Stomach smooth muscle (tissue), 2 donors: ENCODE measurements at regions not wholly inside any gene's neighbourhood (a gene's known extent, or its start where the extent isn't known, plus 50 kb on each side); places are given as distances from the start of the nearest gene placed in this dataset.

Experiments used
- H3K27ac ChIP-seq: one replicate; pipeline ENCODE4 v1.7.0; 2013; ENCODE audit warnings: mild to moderate bottlenecking, low read length, inconsistent platforms
- H3K27me3 ChIP-seq, 2 donors: one replicate each; pipeline ENCODE4 v1.7.0; 2013; ENCODE audit warnings: low read length in 2 of 2; ENCODE audit not compliant: insufficient read depth in 2 of 2, control insufficient read depth in 1 of 2
- H3K36me3 ChIP-seq, 2 donors: one replicate each; pipeline ENCODE4 v1.7.0; 2013; ENCODE audit warnings: low read length in 2 of 2; ENCODE audit not compliant: control insufficient read depth in 2 of 2, insufficient read depth in 2 of 2
- H3K4me1 ChIP-seq: one replicate; pipeline ENCODE4 v1.7.0; 2013; ENCODE audit warnings: low read length; ENCODE audit not compliant: control insufficient read depth, insufficient read depth
- H3K4me3 ChIP-seq, 2 donors: one replicate each; pipeline ENCODE4 v1.7.0; 2013; ENCODE audit warnings: low read length in 2 of 2
- H3K9ac ChIP-seq, 2 donors: one replicate each; pipeline ENCODE4 v1.7.0; 2013; ENCODE audit warnings: low read length in 2 of 2, mild to moderate bottlenecking in 1 of 2
- H3K9me3 ChIP-seq, 2 donors: one replicate each; pipeline ENCODE4 v1.7.0; 2013; ENCODE audit warnings: low read length in 2 of 2; ENCODE audit not compliant: control insufficient read depth in 2 of 2
- donor health status: healthy.
- donor health status: Pancreatic carcinoma.

DNA sequence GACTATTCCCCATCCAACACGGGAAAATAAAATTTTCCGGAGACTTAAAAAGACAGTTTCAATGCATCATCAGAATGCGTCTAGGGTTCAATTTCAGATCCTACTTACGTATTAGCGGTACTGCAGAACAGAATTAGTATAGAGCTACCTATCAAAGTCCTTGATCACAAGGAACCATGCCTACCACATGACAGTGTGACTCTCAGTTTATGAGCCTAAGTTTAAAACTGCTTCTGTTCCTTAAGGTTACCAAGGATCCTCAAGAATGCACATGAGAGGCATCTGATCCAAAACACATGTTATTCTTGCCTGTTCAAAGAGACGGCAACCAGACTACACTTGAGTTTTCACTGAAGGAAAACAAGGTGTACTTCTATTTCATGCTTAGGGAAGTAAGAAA lies 369.7 kb downstream of the EPHA4 start:
- H3K9me3 ChIP-seq = no peaks in the 10 kb centered on the region
- H3K4me3 ChIP-seq = no peak overlapping the region
- H3K27me3 ChIP-seq = no peaks in the 10 kb centered on the region
- no peaks in the 10 kb centered on the region for H3K36me3 ChIP-seq
- H3K27ac ChIP-seq = no peak overlapping the region
- no peaks in the 10 kb centered on the region for H3K4me1 ChIP-seq
- no peak overlapping the region for H3K9ac ChIP-seq

DNA sequence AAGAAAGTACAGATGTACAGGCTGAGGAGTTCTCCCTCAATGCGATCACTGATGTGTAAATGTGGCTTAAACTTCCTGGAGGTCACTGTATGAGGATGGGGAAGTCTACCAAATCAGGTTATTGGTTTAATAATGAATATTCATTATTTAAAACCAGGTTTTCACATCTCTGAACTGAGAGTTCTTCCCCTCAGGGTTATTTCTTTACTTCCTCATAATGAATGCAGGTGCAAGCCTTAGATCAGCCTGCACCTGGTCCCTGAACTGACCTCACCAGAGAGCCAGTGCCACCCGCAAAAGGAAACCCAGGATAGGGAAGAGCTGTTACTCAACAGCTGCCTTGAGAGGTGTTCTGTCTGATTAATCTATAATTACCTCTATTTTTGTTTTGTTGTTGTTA lies 369.0 kb downstream of the EPHA4 start:
- no peaks in the 10 kb centered on the region for H3K36me3 ChIP-seq
- H3K4me3 ChIP-seq = no peak overlapping the region
- H3K9ac ChIP-seq = no peak overlapping the region
- no peaks in the 10 kb centered on the region for H3K27me3 ChIP-seq
- no peak overlapping the region for H3K27ac ChIP-seq
- no peaks in the 10 kb centered on the region for H3K9me3 ChIP-seq
- no peaks in the 10 kb centered on the region for H3K4me1 ChIP-seq

DNA sequence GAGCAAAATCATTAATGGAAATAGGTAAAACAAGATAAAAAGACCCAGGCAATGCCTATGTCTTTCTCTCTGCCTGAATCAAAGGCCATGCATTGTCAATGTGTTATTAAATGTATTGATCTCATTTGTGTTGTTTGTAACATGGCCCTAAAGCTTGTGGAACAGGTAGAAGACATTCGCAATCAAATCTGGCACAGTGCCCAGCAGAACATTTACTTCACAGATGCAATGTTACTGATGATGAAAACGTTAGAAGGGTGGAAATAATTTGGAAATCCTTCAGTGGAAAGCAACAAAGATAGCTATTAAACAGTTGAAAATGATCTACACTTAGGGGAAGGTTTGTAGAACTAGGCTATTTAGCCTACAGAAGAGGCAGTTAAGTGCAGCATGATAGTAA lies 368.2 kb downstream of the EPHA4 start:
- Histone ChIP-seq H3K9ac (no peak overlapping the region), H3K36me3 (no peaks in the 10 kb centered on the region), H3K4me1 (no peaks in the 10 kb centered on the region), H3K27me3 (no peaks in the 10 kb centered on the region), H3K27ac (no peak overlapping the region), H3K4me3 (no peak overlapping the region), H3K9me3 (no peaks in the 10 kb centered on the region)

DNA sequence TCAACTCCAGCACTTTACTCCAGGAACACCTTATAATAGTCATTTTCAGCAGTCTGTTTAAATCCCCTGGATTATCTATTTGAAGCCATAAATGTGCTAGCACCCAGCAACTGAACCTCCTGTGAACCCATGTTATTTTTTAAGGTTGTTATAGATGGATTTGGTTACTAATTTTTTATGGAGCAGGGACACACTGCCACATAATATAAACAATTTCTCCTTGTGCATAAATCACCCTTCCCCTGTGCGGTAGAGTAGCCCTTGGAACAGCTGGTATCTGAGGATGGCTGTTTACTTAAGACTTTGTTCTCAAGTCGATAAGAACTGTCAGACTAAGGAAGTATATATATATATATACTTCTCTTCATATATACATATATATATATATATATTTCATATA lies 367.4 kb downstream of the EPHA4 start:
- H3K36me3 ChIP-seq = no peaks in the 10 kb centered on the region
- H3K4me3 ChIP-seq = no peak overlapping the region
- no peaks in the 10 kb centered on the region for H3K9me3 ChIP-seq
- no peaks in the 10 kb centered on the region for H3K27me3 ChIP-seq
- H3K4me1 ChIP-seq = no peaks in the 10 kb centered on the region
- no peak overlapping the region for H3K9ac ChIP-seq
- H3K27ac ChIP-seq = no peak overlapping the region

DNA sequence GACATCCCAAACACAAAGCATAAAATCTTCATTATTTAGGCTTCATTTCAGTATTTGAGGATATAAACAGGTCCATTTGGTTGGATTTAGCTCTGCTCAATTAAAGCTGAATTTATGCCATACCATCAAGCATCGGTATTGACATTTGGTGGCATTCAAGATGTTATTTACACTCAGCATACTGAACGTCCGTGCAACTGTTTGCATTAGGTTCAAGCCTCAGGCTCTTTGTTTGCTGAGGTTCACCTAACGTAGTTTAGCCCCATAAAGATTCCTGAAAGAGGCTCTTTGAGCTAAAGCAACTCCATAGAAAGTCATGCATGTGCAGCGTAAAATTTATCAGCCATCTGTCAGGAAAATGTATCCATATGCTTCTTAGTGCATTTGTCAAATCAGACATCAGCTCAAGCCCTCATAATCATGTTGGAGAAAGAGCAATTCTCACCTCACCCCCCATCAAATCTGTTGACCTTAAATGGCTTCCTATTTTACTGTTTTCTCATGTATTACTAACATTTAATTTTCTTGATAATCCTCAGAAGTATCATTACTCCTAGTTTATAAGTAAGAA lies 366.9 kb downstream of the EPHA4 start:
- H3K9me3 ChIP-seq = no peaks in the 10 kb centered on the region
- no peaks in the 10 kb centered on the region for H3K36me3 ChIP-seq
- no peaks in the 10 kb centered on the region for H3K4me1 ChIP-seq
- H3K4me3 ChIP-seq = no peak overlapping the region
- H3K9ac ChIP-seq = no peak overlapping the region
- no peaks in the 10 kb centered on the region for H3K27me3 ChIP-seq
- no peak overlapping the region for H3K27ac ChIP-seq

DNA sequence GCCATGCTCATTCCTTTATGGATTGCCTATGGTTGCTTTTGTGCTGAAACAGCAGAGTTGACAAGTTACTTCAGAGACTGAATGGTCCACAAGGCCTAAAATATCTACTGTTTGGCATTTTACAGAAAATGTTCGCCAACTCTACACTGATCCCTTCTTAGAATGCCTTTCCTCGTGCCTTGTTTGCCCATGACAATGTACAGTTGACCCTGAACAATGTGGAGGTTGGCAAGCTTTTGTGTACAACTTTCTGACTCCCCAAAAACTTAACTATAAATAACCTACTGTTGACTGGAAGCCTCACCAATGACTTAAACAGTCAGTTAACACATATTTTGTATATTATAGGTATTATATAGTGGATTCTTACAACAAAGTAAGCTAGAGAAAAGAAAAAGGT lies 361.4 kb downstream of the EPHA4 start:
- no peaks in the 10 kb centered on the region for H3K4me1 ChIP-seq
- no peaks in the 10 kb centered on the region for H3K9me3 ChIP-seq
- no peak overlapping the region for H3K4me3 ChIP-seq
- no peaks in the 10 kb centered on the region for H3K36me3 ChIP-seq
- no peak overlapping the region for H3K9ac ChIP-seq
- H3K27ac ChIP-seq = no peak overlapping the region
- no peaks in the 10 kb centered on the region for H3K27me3 ChIP-seq

DNA sequence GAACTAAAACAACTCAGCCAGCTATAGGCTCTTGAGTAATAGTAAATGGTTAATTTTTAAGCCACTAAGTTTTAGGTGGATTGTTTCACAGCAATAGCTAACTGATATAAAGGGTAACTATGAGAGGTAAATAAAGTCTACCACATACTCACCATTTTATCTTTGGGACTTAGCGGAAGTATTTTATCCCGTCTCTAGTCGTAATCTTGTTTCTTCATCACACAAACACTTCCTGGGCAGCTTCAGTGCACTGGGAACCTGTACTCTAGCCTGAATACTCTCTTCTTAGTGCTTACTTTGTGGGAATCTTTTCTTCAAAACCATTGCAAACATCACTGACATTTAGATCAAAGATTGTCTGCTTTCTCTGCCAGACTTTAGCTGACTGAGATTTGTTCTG lies 360.5 kb downstream of the EPHA4 start:
- Histone ChIP-seq H3K36me3 (no peaks in the 10 kb centered on the region), H3K9me3 (no peaks in the 10 kb centered on the region), H3K4me3 (no peak overlapping the region), H3K4me1 (no peaks in the 10 kb centered on the region), H3K27me3 (no peaks in the 10 kb centered on the region), H3K27ac (no peak overlapping the region), H3K9ac (no peak overlapping the region)

DNA sequence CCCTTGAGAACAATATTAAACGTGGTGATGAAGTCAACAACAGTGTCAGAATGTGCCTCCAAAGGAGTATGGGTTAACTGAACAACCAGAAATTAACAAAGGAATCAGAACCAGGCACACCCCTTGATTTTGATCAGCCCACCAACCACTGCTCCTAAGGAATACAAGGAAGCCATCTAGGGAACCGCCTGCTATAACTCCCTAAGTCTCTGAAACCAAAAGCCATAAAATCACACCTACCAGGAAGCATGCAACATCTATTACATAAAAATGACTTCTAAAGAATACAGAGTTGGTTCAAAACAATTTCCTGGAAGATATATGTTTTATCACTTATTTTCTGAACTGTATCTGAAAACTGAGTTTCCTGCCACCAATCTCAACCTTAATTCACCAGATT lies 360.0 kb downstream of the EPHA4 start:
- Histone ChIP-seq H3K9ac (no peak overlapping the region), H3K36me3 (no peaks in the 10 kb centered on the region), H3K27ac (no peak overlapping the region), H3K27me3 (no peaks in the 10 kb centered on the region), H3K4me1 (no peaks in the 10 kb centered on the region), H3K4me3 (no peak overlapping the region), H3K9me3 (no peaks in the 10 kb centered on the region)

DNA sequence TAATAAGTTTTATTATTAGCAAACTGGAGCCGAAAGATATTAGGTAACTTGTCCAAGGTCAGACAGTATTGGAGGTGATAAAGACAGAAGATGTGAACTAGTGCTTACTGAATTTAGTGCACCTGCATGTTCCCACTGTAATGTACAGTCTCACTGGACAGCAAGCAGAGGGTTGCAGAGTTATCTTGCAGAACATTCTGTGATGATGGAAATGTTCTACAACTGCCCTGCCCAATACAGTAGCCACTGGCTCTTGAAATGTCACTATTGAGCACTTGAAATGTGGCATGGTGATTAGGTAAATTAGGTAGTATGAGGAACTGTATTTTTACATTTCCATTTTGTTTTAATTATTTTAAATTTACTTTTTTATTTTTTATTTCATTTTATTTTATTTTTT lies 356.6 kb downstream of the EPHA4 start:
- no peaks in the 10 kb centered on the region for H3K36me3 ChIP-seq
- no peaks in the 10 kb centered on the region for H3K9me3 ChIP-seq
- no peak overlapping the region for H3K4me3 ChIP-seq
- H3K9ac ChIP-seq = no peak overlapping the region
- no peak overlapping the region for H3K27ac ChIP-seq
- no peaks in the 10 kb centered on the region for H3K4me1 ChIP-seq
- no peaks in the 10 kb centered on the region for H3K27me3 ChIP-seq

DNA sequence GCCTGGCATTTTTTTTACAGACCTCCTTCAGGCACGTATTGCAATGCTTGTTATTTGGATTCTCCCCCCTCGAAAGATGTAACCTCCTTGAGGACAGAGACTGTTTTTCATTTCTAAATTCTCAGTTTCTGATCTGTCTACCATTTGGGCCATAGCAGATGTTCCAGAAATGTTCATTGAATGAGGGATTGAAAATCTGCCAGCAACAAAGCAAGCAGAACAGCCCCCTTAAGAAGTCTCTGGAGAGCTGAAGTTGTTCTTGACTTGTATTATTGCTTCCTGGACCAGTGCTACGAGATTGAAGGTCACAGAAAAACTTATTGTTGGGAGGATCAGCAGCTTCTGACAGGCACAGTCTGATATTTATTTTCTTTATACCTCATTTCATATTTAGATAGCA lies 355.5 kb downstream of the EPHA4 start:
- Histone ChIP-seq H3K9ac (no peak overlapping the region), H3K9me3 (no peaks in the 10 kb centered on the region), H3K27me3 (no peaks in the 10 kb centered on the region), H3K4me3 (no peak overlapping the region), H3K27ac (no peak overlapping the region), H3K36me3 (no peaks in the 10 kb centered on the region), H3K4me1 (no peaks in the 10 kb centered on the region)

DNA sequence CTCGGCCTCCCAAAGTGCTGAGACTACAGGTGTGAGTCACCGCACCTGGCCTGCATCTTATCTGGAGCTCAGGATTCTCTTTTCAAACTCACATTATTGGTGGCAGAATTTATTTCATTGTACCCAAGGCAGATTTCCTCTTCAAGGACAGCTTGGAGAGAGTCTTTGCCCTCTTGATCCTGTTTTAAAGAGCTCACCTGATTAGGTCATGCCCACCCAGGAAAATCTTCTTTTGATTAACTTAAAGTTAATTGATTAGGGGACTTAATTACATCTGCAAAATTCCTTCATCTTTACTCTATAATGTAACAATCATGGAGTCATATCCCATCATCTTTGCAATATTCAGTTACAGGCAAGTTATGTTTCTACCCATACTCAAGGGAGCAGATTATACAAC lies 346.4 kb downstream of the EPHA4 start:
- Histone ChIP-seq H3K27ac (no peak overlapping the region), H3K9ac (no peak overlapping the region), H3K27me3 (no peaks in the 10 kb centered on the region), H3K36me3 (no peaks in the 10 kb centered on the region), H3K4me3 (no peak overlapping the region), H3K9me3 (no peaks in the 10 kb centered on the region), H3K4me1 (no peaks in the 10 kb centered on the region)
